ENCODE measurements at regions not wholly inside any gene's neighbourhood (a gene's known extent, or its start where the extent isn't known, plus 50 kb on each side); places are given as distances from the start of the nearest gene placed in this dataset.
"Not testable (repeated sequence)": the region's sequence is repeated elsewhere in the genome, so short reads cannot be mapped to it uniquely, and the experiment has no call there.

GRCh38 chr6:103326760-103327757 lies 1532.7 kb downstream of the HACE1 start:
- WGBS, 4 donors: 40 to 58% (median 49%) methylated on average over 4 of the region's 4 CpGs

GRCh38 chr6:103313432-103313831 lies 1546.3 kb downstream of the HACE1 start:
- H3K27ac ChIP-seq: no peak overlapping the region
- H3K9me3 ChIP-seq (replicated peaks in 1 of 3): peaks cover 0 to 6% (median 0%) of the 10 kb centered on the region in 3 donors
- H3K4me1 ChIP-seq (replicated peaks in 1 of 2): no peaks in the 10 kb centered on the region
- intact Hi-C loops (cut with DNase I): no loop called here
- no peak for DNase-seq
- H3K36me3 ChIP-seq (replicated peaks in 1 of 2): no peaks in the 10 kb centered on the region
- H3K27me3 ChIP-seq: no peaks in the 10 kb centered on the region
- TF ChIP-seq POLR2A (IDR thresholded peaks at IDR 0.05) (no peak), CTCF (IDR thresholded peaks at IDR 0.05) (no peak)
- H3K4me3 ChIP-seq: no peak overlapping the region

More at GRCh38 chr6:103326760-103327757, 1532.7 kb downstream of the HACE1 start:
- intact Hi-C loops (cut with DNase I): no loop called here
- no peaks in the 10 kb centered on the region for H3K9me3 ChIP-seq (replicated peaks in 1 of 3)
- H3K36me3 ChIP-seq (replicated peaks in 1 of 2): no peaks in the 10 kb centered on the region
- no peak overlapping the region for H3K4me3 ChIP-seq
- H3K27me3 ChIP-seq: no peaks in the 10 kb centered on the region
- TF ChIP-seq POLR2A (IDR thresholded peaks at IDR 0.05) (no peak), CTCF (IDR thresholded peaks at IDR 0.05) (no peak)
- H3K27ac ChIP-seq: no peak overlapping the region
- no peaks in the 10 kb centered on the region for H3K4me1 ChIP-seq (replicated peaks in 1 of 2)
- DNase-seq: no peak

GRCh38 chr6:103294376-103294775 lies 1565.3 kb downstream of the HACE1 start:
- intact Hi-C loops (cut with DNase I); H3K27ac ChIP-seq: not testable (repeated sequence)
- 94% methylated on average over 35 of the region's 35 CpGs; no CpG with 5 or more reads in 2 of the 4 donors for WGBS, 4 donors

GRCh38 chr6:103284835-103285234 lies 1574.9 kb downstream of the HACE1 start:
- DNase-seq: no peak
- Histone ChIP-seq H3K4me1 (replicated peaks in 1 of 2) (no peaks in the 10 kb centered on the region), H3K36me3 (replicated peaks in 1 of 2) (no peaks in the 10 kb centered on the region), H3K27ac (no peak overlapping the region), H3K9me3 (replicated peaks in 1 of 3) (no peaks in the 10 kb centered on the region), H3K27me3 (no peaks in the 10 kb centered on the region), H3K4me3 (no peak overlapping the region)
- TF ChIP-seq POLR2A (IDR thresholded peaks at IDR 0.05) (no peak), CTCF (IDR thresholded peaks at IDR 0.05) (no peak)
- intact Hi-C loops (cut with DNase I): no loop called here
- WGBS, 4 donors: 33 to 67% (median 40%) methylated on average over 2 of the region's 2 CpGs

More at GRCh38 chr6:103294376-103294775, 1565.3 kb downstream of the HACE1 start:
- not testable (repeated sequence) for H3K4me1 ChIP-seq (replicated peaks in 1 of 2); H3K36me3 ChIP-seq (replicated peaks in 1 of 2); H3K4me3 ChIP-seq; H3K27me3 ChIP-seq; H3K9me3 ChIP-seq (replicated peaks in 1 of 3); DNase-seq
